ENCODE measurements at regions not wholly inside any gene's neighbourhood (a gene's known extent, or its start where the extent isn't known, plus 50 kb on each side); places are given as distances from the start of the nearest gene placed in this dataset.

DNA sequence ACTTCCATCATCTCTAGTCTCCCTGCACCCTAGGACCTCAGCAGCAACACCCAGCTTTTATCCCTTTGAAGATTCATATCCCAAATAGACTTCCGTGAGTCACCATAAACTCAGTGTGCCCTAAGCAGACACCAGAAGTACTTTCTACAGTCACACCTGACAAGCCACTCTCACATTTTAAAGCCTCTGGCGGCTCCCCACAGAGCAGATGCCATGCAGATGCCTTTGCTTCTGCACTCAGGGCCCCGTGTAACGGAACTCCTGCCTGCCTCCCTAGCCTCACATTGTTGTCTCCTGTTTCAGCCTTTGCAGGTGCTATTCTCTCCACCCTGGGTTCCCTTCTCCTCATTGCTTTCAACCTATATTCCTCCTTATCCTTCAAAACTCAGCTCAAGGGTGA lies 155.5 kb upstream of the SLC24A5 start:
- TF ChIP-seq, protein P1, sequence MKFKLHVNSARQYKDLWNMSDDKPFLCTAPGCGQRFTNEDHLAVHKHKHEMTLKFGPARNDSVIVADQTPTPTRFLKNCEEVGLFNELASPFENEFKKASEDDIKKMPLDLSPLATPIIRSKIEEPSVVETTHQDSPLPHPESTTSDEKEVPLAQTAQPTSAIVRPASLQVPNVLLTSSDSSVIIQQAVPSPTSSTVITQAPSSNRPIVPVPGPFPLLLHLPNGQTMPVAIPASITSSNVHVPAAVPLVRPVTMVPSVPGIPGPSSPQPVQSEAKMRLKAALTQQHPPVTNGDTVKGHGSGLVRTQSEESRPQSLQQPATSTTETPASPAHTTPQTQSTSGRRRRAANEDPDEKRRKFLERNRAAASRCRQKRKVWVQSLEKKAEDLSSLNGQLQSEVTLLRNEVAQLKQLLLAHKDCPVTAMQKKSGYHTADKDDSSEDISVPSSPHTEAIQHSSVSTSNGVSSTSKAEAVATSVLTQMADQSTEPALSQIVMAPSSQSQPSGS (IDR thresholded peaks at IDR 0.05; ENCODE audit: low read length), result no peak
- no peak for TF ChIP-seq SP2 (IDR thresholded peaks at IDR 0.05; ENCODE audit: low read length)
- no peak for TF ChIP-seq KDM5A (IDR thresholded peaks at IDR 0.05; ENCODE audit: low read length)
- TF ChIP-seq, protein P2, sequence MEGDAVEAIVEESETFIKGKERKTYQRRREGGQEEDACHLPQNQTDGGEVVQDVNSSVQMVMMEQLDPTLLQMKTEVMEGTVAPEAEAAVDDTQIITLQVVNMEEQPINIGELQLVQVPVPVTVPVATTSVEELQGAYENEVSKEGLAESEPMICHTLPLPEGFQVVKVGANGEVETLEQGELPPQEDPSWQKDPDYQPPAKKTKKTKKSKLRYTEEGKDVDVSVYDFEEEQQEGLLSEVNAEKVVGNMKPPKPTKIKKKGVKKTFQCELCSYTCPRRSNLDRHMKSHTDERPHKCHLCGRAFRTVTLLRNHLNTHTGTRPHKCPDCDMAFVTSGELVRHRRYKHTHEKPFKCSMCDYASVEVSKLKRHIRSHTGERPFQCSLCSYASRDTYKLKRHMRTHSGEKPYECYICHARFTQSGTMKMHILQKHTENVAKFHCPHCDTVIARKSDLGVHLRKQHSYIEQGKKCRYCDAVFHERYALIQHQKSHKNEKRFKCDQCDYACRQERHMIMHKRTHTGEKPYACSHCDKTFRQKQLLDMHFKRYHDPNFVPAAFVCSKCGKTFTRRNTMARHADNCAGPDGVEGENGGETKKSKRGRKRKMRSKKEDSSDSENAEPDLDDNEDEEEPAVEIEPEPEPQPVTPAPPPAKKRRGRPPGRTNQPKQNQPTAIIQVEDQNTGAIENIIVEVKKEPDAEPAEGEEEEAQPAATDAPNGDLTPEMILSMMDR (IDR thresholded peaks at IDR 0.05; ENCODE audit: control extremely low read depth in 1 of 3, insufficient read depth in 1 of 3, low read depth in 1 of 3, low read length in 3 of 3), result no peak
- no peak for TF ChIP-seq GABPA (IDR thresholded peaks at IDR 0.05; ENCODE audit: borderline replicate concordance, insufficient read depth, low read length)
- no peak for TF ChIP-seq NANOG (IDR thresholded peaks at IDR 0.05; ENCODE audit: insufficient read depth, low read depth, low read length, poor library complexity, severe bottlenecking)
- TF ChIP-seq ASH2L (IDR thresholded peaks at IDR 0.05; ENCODE audit: low read length), result no peak
- TF ChIP-seq RBBP5 (IDR thresholded peaks at IDR 0.05; ENCODE audit: borderline replicate concordance, low read depth, low read length), result no peak
- no peak for TF ChIP-seq POLR2A (IDR thresholded peaks at IDR 0.05; ENCODE audit: control extremely low read depth in 1 of 2, low read depth in 2 of 2, low read length in 2 of 2)
